GM20000 (cell line): ENCODE measurements at regions not wholly inside any gene's neighbourhood (a gene's known extent, or its start where the extent isn't known, plus 50 kb on each side); places are given as distances from the start of the nearest gene placed in this dataset.

Experiments used
- DNase-seq: peaks from one replicate; pipeline ENCODE4 v3.0.0; 2012; ENCODE audit warnings: low spot score
- TF ChIP-seq, protein P1 (sequence below): IDR thresholded peaks from 2 replicates; pipeline ENCODE4 v1.5.1; 2012; ENCODE audit warnings: mild to moderate bottlenecking, control low read depth; ENCODE audit errors: extremely low read depth, missing control alignments

DNA sequence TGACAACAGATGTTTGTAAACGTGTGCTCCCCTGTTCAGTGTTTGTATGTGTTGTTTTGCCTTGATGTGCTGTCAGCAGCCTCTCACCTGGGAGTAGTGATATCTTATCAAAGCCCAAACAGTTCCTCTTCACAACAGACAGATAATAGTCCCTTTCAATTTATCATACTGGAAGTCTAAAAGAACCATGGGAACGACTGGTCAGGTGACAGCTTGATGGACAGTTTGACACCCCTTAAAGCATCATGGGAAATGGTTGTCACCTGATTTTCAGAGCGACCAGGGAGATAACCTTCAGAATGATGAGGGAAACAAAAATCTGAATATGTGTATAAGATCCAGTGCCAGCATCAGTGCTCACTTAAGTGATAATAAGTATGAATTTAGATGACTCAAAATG, 146.3 kb upstream of the SOX2 start:
- no peak for DNase-seq

DNA sequence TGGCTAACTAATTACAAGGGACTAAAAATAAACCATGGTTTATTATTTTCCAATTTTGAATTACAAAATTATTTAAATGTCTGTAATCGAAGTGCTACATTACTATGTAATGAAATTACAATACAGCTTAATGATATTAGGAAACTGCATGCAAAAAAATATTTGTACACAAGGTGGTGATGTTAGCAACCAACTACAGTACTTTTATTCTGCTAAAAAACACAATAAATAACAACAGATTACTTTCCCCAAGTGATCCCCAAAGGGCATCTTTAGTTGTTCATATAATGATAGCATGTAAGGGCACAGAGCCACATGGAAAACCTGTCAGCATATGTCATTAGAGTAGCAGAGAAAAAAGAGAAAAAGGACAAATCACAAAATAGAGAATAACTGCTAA, 147.5 kb upstream of the SOX2 start:
- DNase-seq: no peak
- TF ChIP-seq, protein P1, sequence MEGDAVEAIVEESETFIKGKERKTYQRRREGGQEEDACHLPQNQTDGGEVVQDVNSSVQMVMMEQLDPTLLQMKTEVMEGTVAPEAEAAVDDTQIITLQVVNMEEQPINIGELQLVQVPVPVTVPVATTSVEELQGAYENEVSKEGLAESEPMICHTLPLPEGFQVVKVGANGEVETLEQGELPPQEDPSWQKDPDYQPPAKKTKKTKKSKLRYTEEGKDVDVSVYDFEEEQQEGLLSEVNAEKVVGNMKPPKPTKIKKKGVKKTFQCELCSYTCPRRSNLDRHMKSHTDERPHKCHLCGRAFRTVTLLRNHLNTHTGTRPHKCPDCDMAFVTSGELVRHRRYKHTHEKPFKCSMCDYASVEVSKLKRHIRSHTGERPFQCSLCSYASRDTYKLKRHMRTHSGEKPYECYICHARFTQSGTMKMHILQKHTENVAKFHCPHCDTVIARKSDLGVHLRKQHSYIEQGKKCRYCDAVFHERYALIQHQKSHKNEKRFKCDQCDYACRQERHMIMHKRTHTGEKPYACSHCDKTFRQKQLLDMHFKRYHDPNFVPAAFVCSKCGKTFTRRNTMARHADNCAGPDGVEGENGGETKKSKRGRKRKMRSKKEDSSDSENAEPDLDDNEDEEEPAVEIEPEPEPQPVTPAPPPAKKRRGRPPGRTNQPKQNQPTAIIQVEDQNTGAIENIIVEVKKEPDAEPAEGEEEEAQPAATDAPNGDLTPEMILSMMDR: no peak

More for the DNA sequence above, 146.3 kb upstream of the SOX2 start:
- TF ChIP-seq, protein P1: no peak

DNA sequence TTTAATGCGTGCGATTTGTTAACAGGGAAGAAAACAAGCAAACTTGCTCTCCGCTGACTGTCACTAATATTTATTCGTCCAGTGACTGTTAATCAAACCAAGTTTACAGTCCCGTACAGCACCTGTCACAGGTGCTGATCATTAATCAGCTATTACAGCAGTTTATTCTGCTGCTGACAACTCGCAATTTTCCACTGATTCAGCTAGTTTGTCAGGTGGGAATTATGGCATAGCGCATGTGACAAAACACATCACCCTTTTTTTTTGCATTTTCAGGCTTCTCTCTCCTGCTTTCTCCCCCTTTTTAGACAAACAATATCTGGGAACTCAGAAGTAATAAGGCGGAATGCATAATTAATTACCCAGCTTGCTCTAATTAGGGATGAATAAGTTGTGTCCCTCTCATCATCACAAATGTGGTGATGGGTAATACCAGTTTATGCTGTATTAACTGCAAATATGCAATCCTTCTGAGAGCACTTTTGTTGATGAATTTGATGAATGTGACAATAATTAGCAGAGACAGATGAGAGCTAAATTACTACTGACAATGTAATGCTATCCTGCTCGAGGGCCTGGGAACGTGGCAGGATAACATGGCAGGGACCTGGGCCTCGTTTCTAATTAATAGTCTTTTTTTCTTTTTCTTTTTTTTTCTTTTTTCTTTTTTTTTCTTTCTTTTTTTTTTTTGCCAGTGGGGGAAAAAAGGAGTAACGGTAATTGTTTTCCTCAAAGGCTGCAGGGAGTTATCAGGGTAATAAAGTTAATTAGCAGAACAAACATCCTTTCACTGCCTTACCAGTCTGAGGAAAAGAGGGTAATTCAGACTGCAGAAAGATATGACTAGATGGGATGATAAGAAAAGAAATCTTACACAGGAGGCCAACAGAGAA, 150.3 kb upstream of the SOX2 start:
- TF ChIP-seq, protein P1: no peak
- no peak for DNase-seq

DNA sequence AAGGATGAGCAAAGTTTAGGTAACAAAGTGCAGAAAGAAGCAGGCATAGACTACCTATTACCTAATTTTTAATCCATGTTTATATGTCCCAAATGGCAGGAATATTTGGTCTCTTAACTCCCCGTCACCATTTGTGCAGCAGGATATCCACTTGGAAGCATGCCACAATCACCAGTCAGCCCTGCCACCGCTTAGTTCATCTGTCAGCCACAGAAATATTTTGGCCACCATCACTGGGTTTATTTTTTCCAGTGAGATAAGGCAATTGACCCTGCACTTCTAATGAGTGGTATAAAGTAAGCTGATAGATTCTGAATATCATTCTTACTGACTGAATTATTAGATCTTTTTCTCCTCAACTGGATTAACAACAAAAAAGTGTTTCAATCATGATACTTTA, 152.9 kb upstream of the SOX2 start:
- TF ChIP-seq, protein P1: no peak
- no peak for DNase-seq

DNA sequence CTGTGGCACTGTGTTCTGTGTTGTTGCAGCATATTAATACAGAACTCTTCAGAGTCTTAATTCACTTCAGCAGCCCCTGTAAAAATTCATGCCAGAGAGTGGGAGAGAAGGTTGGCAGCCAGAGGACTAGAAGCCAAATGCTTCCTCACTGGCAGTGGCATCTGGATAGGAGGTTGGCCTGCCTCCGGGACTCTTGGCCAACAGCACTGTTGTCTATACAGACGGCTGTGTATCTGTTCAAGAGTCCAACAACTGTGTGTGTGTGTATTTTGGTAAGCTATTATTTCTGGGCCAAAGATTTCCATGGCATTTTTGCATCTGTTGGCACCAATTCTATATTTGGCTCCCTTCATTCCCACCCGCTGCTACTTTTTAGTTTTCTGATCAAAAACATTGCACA, 156.0 kb upstream of the SOX2 start:
- TF ChIP-seq, protein P1: no peak
- DNase-seq: no peak

DNA sequence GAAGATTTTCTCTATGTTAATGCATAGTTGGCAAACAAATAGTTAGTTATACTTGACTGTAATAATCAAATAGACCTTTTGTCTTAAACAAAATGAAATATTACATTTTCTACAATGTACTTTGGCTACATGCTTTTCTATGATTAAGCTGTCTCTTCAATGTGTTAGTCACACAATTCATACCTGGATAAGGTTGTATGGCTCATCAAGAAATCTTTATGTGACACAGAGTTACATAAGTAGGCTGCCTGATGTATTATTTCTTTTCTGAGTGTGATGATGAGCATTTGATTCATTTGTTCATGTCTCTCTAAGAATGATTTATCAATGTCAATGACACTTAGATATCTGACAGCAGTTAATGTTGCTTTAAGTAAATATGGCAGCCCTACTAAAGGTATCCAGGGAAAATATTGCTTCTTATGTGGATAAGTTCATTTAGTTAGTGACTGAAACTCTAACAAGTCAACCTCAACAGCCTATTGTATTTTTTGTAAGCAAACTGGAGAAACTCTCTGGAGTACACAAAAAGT, 157.4 kb upstream of the SOX2 start:
- DNase-seq: no peak

DNA sequence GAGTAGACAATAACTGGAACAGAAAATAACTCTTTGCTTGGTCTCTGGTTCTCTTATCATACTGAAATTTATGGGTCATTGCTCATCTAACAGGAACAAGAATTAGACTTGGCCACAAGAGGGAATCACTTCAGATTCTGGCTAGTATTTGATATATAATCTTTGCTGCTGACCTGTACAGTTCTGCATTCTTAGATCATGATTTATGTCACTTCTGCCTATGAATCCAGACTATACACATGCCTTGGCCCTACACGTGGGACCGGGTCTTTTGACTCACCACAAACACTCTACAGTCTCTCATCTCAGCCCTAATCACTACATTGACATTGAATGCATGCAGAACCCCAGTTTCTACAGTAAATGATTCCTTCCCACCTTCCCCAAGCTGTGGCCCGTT, 162.5 kb upstream of the SOX2 start:
- TF ChIP-seq, protein P1: no peak
- DNase-seq: no peak

More for the DNA sequence above, 157.4 kb upstream of the SOX2 start:
- TF ChIP-seq, protein P1: no peak
